ENCODE measurements at regions not wholly inside any gene's neighbourhood (a gene's known extent, or its start where the extent isn't known, plus 50 kb on each side); places are given as distances from the start of the nearest gene placed in this dataset.
"Not testable (repeated sequence)": the region's sequence is repeated elsewhere in the genome, so short reads cannot be mapped to it uniquely, and the experiment has no call there.

DNA sequence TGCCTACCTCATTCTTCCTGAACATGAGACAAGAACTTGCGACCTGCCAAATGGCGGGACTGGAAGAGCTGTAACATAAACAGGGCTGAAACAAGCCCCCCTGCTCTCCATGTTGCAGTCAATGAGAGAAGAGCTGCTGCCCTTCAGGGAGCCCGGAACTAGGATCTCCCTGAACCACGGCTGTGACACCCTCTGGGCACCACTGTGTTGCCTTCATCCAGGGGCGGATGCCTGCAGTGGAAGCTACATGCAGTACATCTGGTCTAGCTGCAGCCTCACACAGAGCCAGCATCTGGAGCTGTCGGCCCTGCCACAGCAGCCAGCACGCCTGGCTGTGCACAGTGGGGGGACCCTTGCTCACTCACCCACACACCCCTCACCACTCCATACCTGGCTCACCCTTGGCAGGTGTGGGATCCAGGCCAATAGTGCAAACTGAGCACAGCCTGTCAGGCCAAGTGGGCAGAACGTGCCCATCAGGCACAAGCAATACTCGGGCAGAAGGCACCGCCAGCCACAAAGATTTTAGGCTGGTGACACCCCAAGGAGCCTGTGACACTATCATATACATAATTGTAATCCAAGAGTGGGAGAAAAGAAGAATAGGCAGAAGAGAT lies 451.3 kb downstream of the HTR1B start:
- TF ChIP-seq, protein P1, sequence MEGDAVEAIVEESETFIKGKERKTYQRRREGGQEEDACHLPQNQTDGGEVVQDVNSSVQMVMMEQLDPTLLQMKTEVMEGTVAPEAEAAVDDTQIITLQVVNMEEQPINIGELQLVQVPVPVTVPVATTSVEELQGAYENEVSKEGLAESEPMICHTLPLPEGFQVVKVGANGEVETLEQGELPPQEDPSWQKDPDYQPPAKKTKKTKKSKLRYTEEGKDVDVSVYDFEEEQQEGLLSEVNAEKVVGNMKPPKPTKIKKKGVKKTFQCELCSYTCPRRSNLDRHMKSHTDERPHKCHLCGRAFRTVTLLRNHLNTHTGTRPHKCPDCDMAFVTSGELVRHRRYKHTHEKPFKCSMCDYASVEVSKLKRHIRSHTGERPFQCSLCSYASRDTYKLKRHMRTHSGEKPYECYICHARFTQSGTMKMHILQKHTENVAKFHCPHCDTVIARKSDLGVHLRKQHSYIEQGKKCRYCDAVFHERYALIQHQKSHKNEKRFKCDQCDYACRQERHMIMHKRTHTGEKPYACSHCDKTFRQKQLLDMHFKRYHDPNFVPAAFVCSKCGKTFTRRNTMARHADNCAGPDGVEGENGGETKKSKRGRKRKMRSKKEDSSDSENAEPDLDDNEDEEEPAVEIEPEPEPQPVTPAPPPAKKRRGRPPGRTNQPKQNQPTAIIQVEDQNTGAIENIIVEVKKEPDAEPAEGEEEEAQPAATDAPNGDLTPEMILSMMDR (conservative IDR thresholded peaks at IDR 0.05; ENCODE audit: control insufficient read depth, insufficient read depth, low read depth, low read length), result no peak
- no peak for DNase-seq (ENCODE audit: low read depth)
- H3K4me3 ChIP-seq (ENCODE audit: control insufficient read depth, low read depth, low read length), result no peak overlapping the region

DNA sequence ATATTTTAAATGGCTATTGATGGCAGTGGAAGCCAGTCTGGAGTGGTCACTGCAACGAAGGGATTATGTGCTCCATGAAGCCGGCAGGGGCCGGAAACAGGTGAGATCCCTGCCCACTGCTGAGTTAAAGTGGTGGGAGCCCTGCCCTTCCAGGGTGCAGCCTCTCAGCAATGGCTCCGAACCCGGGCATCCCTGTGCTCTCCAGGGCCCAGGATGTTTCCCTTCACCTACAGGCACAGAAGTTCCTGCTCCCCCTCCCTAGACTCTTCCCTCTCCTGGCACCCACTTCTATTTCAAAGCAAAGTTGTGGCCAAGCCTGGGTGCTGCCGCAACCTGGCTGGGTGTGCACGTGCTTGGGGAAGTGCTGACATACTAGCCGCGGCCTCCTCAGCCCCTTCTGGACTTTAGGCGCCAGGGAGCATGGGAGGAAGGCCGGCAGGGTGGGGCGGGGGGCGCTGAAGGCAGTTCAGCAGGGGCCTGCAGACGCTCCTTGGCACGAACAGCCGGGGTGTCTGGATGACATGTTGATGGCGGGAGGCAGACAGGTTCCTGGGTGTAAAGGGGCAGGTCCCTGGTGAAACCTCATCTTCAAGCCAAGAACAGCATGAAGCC lies 452.3 kb downstream of the HTR1B start:
- TF ChIP-seq, protein P1 (conservative IDR thresholded peaks at IDR 0.05; ENCODE audit: control insufficient read depth, insufficient read depth, low read depth, low read length), result no peak
- H3K4me3 ChIP-seq (ENCODE audit: control insufficient read depth, low read depth, low read length), result no peak overlapping the region
- DNase-seq (ENCODE audit: low read depth), result no peak

DNA sequence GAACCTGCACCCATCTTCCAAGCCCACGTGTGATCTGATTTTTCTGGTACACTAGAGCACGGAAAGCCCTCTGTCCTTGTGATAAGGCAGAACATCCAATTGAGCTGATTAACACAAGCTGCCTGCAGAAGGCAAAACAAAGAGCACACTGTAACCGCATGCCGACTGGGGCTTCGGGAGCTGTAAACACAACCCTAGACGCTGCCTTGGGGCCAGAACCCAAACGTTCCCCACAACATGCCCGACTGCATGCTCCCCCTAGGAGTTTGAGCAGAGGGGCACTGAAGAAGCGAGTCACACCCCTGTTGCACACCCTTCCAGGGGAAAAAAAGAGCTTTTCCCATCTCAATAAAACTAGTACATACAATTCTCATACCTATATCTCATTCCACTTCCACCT lies 470.7 kb downstream of the HTR1B start:
- no peak for DNase-seq (ENCODE audit: low read depth)
- H3K4me3 ChIP-seq (ENCODE audit: control insufficient read depth, low read depth, low read length), result no peak overlapping the region
- TF ChIP-seq, protein P1 (conservative IDR thresholded peaks at IDR 0.05; ENCODE audit: control insufficient read depth, insufficient read depth, low read depth, low read length), result no peak

DNA sequence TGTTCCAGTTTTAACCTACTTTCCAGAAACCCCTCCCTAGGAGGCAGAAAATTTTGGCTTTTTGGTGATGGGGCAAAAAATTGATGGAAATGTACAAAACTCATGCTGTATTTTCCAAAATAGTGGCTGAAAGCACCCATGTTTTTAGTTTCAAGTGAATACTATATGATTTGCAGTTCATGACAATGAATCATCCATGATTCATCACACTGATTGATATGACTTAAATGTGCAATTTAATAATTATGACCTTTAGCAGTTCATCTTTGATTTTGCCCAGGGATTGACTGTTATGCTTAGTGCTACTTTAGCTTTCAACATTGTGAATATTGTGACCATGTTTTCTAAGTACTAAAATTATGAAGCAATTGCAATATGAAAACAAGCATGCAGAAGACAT lies 478.7 kb downstream of the HTR1B start:
- TF ChIP-seq, protein P1 (conservative IDR thresholded peaks at IDR 0.05; ENCODE audit: control insufficient read depth, insufficient read depth, low read depth, low read length), result no peak
- DNase-seq (ENCODE audit: low read depth), result peak; percentile 7
- H3K4me3 ChIP-seq (ENCODE audit: control insufficient read depth, low read depth, low read length), result no peak overlapping the region

DNA sequence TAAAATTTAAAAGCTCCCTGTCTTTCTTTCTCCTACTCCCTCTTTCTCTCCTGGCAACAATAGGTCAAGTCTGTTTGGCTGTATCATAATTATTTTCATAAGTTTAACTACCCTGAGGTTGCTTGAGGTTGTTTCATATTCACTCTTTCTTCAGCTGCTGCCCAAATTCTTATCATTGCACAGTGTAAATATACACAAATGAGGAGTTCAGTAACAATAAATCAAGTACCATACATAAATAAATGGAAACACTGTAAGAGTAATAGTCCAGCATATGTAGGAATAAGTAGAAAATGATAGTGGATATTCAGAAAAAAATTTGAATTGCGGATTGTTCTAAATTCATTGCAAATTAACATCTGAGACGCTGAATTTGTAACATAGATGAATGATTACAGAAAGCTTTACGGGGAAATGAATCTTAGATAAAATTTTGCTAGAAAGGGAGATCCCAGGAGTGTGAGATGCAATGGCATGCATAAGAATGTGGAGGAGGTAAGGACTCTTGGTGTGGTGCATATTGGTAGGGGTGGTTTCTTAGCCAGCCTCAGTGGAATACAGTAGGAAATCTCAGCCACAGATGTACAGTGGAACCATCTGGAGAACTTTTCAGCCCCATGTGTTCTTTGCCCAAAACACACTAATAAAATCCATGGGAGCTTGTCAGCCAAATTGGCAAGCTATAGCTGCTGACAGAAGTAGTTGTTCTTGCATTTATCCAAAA lies 480.7 kb downstream of the HTR1B start:
- no peak overlapping the region for H3K4me3 ChIP-seq (ENCODE audit: control insufficient read depth, low read depth, low read length)
- TF ChIP-seq, protein P1 (conservative IDR thresholded peaks at IDR 0.05; ENCODE audit: control insufficient read depth, insufficient read depth, low read depth, low read length), result no peak
- DNase-seq (ENCODE audit: low read depth), result no peak

DNA sequence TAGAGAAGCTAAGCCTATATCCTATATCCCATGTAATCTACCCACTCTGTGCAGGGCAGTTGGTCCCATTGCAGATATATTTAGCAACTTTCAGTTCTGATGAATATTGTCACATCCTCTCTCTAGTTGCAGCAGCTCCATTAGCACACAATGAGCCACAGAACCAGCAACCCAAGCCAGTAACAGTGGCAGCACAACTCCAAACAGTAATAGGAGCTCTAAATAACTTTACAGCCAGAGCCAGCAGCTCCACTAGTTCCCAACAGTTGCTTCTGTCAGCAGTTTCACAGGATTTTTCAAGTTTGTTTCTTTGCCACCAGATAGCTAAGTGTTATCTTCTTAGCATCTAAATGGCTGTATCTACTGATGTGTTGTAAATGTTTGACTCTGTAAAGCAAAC lies 490.8 kb downstream of the HTR1B start:
- H3K4me3 ChIP-seq (ENCODE audit: control insufficient read depth, low read depth, low read length), result no peak overlapping the region
- DNase-seq (ENCODE audit: low read depth), result no peak
- TF ChIP-seq, protein P1 (conservative IDR thresholded peaks at IDR 0.05; ENCODE audit: control insufficient read depth, insufficient read depth, low read depth, low read length), result no peak

DNA sequence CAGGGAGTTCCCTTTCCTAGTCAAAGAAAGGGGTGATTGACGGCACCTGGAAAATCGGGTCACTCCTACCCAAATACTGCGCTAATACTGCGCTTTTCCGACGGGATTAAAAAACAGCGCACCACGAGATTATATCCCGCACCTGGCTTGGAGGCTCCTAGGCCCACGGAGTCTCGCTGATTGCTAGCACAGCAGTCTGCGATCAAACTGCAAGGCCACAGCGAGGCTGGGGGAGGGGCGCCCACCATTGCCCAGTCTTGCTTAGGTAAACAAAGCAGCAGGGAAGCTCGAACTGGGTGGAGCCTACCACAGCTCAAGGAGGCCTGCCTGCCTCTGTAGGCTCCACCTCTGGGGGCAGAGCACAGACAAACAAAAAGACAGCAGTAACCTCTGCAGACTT lies 504.1 kb downstream of the HTR1B start:
- not testable (repeated sequence) for DNase-seq (ENCODE audit: low read depth); H3K4me3 ChIP-seq (ENCODE audit: control insufficient read depth, low read depth, low read length)
